ES-I3 (cell line): ENCODE measurements at regions not wholly inside any gene's neighbourhood (a gene's known extent, or its start where the extent isn't known, plus 50 kb on each side); places are given as distances from the start of the nearest gene placed in this dataset.
"Not testable (repeated sequence)": the region's sequence is repeated elsewhere in the genome, so short reads cannot be mapped to it uniquely, and the experiment has no call there.

Experiments
- H3K36me3 ChIP-seq: 2 replicates; pipeline ENCODE4 v1.6.1; 2013; ENCODE audit warnings: mild to moderate bottlenecking, low read length, control low read depth, moderate library complexity; ENCODE audit not compliant: insufficient read depth
- H3K4me1 ChIP-seq: 2 replicates; pipeline ENCODE4 v1.6.1; 2013; ENCODE audit warnings: mild to moderate bottlenecking, control low read depth, low read length; ENCODE audit not compliant: insufficient read depth
- H3K9ac ChIP-seq: 2 replicates; pipeline ENCODE4 v1.6.1; 2013; ENCODE audit warnings: low read depth, mild to moderate bottlenecking, low read length, moderate library complexity
- H3K9me3 ChIP-seq: 2 replicates; pipeline ENCODE4 v1.6.1; 2013; ENCODE audit warnings: mild to moderate bottlenecking, low read length, moderate library complexity; ENCODE audit not compliant: control insufficient read depth, insufficient read depth

DNA sequence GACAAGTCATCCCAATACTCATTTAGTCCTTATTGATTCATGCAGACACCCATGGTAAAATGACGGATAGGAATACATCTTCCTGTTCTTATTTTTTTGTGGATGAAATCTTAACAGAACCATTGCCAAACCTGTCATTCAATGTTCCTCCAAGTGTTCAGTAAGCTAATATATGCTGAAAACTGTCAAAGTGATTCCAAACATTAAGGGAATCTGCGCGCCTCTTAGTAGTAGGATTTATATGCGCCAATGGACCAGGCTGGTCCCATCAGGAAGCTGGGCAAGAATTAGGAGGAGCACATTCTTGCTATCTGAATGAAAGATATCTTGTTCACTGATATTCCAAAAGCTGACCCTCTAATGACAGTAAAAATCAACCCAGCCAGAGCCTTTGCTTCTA lies 168.9 kb upstream of the STMND1 start:
- H3K36me3 ChIP-seq: no peaks in the 10 kb centered on the region
- no peaks in the 10 kb centered on the region for H3K4me1 ChIP-seq
- no peak overlapping the region for H3K9ac ChIP-seq
- no peaks in the 10 kb centered on the region for H3K9me3 ChIP-seq

DNA sequence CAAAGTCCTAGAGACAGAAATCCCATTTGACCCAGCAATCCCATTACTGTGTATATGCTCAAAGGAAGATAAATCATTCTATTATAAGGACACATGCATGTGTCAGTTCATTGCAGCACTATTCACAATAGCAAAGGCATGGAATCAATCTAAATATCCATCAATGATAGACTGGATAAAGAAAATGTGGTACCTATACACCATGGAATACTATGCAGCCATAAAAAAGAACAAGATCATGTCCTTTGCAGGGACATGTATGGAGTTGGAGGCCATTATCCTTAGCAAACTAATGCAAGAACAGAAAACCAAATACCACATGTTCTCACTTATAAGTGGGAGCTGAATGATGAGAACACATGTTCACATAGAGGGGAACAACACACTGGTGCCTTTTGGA lies 169.8 kb upstream of the ATXN1 start:
- not testable (repeated sequence) for H3K9me3 ChIP-seq, H3K36me3 ChIP-seq, H3K9ac ChIP-seq, H3K4me1 ChIP-seq

DNA sequence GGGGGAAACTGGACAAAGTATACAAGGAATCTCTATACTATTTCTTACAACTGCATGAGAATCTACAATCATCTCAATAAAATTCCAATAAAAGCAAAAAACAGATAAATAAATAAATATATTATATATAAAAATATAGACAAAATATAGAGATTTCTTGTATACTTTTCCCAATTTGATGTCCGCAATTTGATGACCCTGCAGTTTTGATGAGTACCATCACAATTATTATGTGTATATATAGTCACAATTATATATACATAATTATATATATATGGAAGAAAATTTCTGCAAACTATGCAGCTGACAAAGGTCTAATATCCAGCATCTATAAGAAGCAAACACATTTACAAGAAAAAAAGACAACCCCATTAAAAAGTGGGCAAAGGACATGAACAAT lies 169.2 kb upstream of the ATXN1 start:
- Histone ChIP-seq H3K36me3 (no peaks in the 10 kb centered on the region), H3K9ac (no peak overlapping the region), H3K9me3 (no peaks in the 10 kb centered on the region), H3K4me1 (no peaks in the 10 kb centered on the region)

DNA sequence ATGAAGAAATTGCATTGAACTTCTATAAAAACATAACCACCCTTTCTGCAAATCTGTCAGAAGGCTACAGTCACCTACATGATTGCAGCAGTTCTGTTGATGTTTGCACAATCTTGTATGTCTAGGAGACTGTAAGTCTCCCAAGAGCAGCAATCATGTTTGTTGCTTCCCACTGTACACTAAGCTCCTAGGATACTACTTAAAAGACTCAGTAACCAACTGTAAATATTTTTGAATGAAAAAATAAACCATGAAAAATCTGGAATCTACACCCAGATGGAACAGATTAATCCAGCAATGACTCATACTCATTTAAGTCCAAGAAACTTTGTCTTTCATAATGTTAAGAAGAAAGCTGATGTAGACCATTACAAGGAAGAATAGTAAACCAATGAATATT lies 168.5 kb upstream of the ATXN1 start:
- no peaks in the 10 kb centered on the region for H3K4me1 ChIP-seq
- no peaks in the 10 kb centered on the region for H3K36me3 ChIP-seq
- no peak overlapping the region for H3K9ac ChIP-seq
- no peaks in the 10 kb centered on the region for H3K9me3 ChIP-seq

DNA sequence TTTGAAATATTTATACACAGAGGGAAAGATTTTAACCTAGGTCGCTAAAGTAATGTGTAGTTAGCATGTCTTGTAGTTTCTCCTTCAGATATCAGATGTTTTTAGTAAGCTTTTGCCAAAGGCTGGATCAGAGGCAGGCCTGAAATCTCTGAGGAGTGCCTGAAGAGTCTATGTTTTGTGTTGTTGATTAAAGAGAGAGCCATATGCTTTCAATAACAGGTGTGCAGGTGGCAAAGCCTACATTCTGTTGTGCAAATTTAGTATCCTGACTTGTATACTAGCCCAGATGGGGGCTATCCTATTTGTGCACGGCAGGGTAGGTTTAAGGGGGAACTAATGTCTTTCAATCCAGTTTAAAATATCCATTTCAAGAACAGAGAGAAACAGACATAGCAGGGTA lies 167.1 kb upstream of the ATXN1 start:
- H3K9me3 ChIP-seq: no peaks in the 10 kb centered on the region
- no peaks in the 10 kb centered on the region for H3K36me3 ChIP-seq
- H3K4me1 ChIP-seq: no peaks in the 10 kb centered on the region
- no peak overlapping the region for H3K9ac ChIP-seq

GRCh38 chr6:16927205-16927604 lies 165.9 kb upstream of the ATXN1 start:
- no peaks in the 10 kb centered on the region for H3K4me1 ChIP-seq
- no peak overlapping the region for H3K9ac ChIP-seq
- H3K9me3 ChIP-seq: no peaks in the 10 kb centered on the region
- H3K36me3 ChIP-seq: no peaks in the 10 kb centered on the region

- Histone ChIP-seq H3K9me3 (no peaks in the 10 kb centered on the region), H3K36me3 (no peaks in the 10 kb centered on the region), H3K4me1 (no peaks in the 10 kb centered on the region), H3K9ac (no peak overlapping the region)
Measured at GRCh38 chr6:16925461-16925860, 164.2 kb upstream of the ATXN1 start.

DNA sequence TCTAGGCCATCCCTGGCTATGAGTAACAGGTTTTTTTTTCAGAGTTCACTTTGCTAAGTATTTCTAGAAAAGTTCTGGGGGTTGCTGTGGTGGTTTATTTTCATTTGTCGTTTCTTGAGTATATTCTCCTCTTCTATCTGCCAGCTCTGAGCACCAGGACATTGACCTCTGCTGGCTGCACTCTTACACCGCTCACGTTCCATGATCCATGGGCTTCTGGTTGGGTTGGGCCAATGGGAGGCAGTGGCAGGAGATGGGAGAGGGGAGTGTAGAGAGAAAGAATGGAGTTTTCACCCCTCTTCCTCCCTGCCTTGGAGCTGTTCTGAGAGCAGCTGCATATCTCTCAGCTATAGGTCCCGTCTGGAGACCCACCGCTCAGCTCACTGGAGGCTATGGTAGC lies 161.0 kb upstream of the ATXN1 start:
- no peaks in the 10 kb centered on the region for H3K9me3 ChIP-seq
- H3K9ac ChIP-seq: no peak overlapping the region
- H3K4me1 ChIP-seq: no peaks in the 10 kb centered on the region
- H3K36me3 ChIP-seq: no peaks in the 10 kb centered on the region

- Histone ChIP-seq H3K9ac (no peak overlapping the region), H3K4me1 (no peaks in the 10 kb centered on the region), H3K36me3 (no peaks in the 10 kb centered on the region), H3K9me3 (no peaks in the 10 kb centered on the region)
Measured at GRCh38 chr6:16921399-16922110, 160.3 kb upstream of the ATXN1 start.

GRCh38 chr6:16918586-16918985 lies 157.3 kb upstream of the ATXN1 start:
- H3K4me1 ChIP-seq: no peaks in the 10 kb centered on the region
- no peaks in the 10 kb centered on the region for H3K36me3 ChIP-seq
- no peak overlapping the region for H3K9ac ChIP-seq
- H3K9me3 ChIP-seq: peaks cover 2% of the 10 kb centered on the region; the same call in 1 of the 2 replicates

GRCh38 chr6:16914184-16914583 lies 152.9 kb upstream of the ATXN1 start:
- Histone ChIP-seq H3K9me3 (peaks cover 2% of the 10 kb centered on the region; the same call in 1 of the 2 replicates), H3K9ac (no peak overlapping the region), H3K36me3 (no peaks in the 10 kb centered on the region), H3K4me1 (no peaks in the 10 kb centered on the region)

DNA sequence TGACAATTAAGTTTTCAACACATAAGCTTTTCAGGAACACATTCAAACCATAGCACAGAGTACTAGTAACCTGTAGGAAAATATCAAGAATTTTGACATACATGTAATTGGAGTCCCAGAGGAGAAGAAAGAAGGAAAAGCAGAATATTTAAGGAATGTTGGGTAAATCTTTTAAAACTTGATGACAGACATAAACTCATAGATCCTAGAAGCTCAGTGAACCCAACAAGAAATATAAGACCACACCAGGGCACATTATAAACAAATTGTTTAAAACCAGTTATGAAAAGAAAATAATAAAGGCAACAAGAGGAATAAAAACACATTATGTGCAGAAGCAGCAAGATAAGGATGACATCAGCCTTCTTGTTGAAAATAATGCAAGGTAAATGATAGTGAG lies 151.5 kb upstream of the ATXN1 start:
- Histone ChIP-seq H3K4me1 (no peaks in the 10 kb centered on the region), H3K36me3 (no peaks in the 10 kb centered on the region), H3K9ac (no peak overlapping the region), H3K9me3 (peaks cover 2% of the 10 kb centered on the region; the same call in 1 of the 2 replicates)

GRCh38 chr6:16911088-16911487 lies 149.8 kb upstream of the ATXN1 start:
- no peaks in the 10 kb centered on the region for H3K36me3 ChIP-seq
- no peaks in the 10 kb centered on the region for H3K4me1 ChIP-seq
- H3K9ac ChIP-seq: no peak overlapping the region
- H3K9me3 ChIP-seq: peaks cover 2% of the 10 kb centered on the region; the same call in 1 of the 2 replicates

DNA sequence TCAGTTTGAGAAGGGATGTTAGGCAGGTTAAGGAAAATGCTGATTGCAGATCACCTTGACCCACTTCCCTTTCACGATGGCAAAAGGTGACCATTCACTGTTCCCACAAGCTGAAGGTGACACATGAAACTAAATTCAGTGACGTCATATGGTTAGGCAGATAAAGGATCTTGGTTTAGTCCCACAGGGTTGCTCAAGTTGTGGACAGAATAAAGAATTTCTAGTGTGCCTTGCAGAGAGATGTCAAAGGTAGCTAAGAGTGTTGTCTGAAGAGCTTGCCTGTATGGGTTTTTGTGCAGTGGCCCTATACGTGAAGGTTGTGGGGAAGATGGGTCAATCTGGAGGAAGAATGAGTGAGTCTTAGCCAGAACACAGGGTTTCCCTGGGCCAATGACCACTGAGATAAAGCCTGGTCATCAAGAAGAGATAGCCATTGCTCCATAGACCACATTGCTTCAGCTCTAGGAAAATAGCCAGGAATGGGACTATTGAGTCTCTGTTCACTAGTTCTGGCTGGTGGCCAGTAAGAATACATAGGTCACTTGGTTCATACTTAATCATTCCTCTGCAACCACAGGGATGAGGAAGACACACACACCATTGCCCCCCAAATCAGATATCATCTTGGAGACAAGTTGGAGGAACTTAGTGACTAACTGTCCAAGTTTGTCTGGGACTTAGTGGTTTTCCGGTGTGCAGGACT lies 148.5 kb upstream of the ATXN1 start:
- peaks cover 2% of the 10 kb centered on the region; the same call in 1 of the 2 replicates for H3K9me3 ChIP-seq
- H3K4me1 ChIP-seq: no peaks in the 10 kb centered on the region
- H3K36me3 ChIP-seq: no peaks in the 10 kb centered on the region
- H3K9ac ChIP-seq: no peak overlapping the region

DNA sequence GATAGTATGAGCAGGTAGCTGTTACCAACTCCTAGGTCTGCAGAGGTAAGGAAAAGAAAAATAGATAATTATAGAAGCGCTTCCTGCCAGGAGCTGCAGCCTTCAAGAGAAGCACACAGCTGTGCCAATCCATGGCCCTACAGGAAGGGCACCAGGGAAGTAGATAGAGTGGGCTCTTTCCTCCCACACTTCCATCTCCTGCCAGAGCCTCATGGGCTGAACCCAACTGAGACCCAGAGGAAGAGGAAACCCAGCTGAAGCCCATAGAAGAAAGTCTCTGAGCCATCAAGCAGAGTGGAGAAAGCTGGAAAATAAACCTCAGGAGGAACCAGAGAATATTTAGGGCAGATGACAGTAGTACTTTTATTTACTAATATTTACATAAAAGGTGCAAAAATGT lies 146.7 kb upstream of the ATXN1 start:
- Histone ChIP-seq H3K36me3 (no peaks in the 10 kb centered on the region), H3K4me1 (0 out of 2 replicates have a peak, but pooled peaks cover 4% of the 10 kb centered on the region), H3K9ac (no peak overlapping the region), H3K9me3 (no peaks in the 10 kb centered on the region)
